HEK293 (cell line): ENCODE measurements at regions not wholly inside any gene's neighbourhood (a gene's known extent, or its start where the extent isn't known, plus 50 kb on each side); places are given as distances from the start of the nearest gene placed in this dataset.

Experiments used
- CTCF ChIA-PET: fragments of 350-600 bp; formaldehyde crosslinking; extraction: SDS; loops from one replicate; lab custom pipeline; 2021; ENCODE audit warnings: antibody characterized with exemption; lab: Yijun Ruan, JAX
- POLR2A ChIA-PET: fragments of 300-600 bp; formaldehyde crosslinking; extraction: SDS; loops from one replicate; lab custom pipeline; 2020; ENCODE audit warnings: antibody characterized with exemption, inconsistent platforms; lab: Yijun Ruan, JAX
- H3K27ac ChIP-seq: fragments of 200-500 bp; sonication (Bioruptor generic); 2 replicates; pipeline ENCODE4 v1.5.1; 2014; ENCODE audit warnings: low read depth, low read length, control low read depth, inconsistent platforms; ENCODE audit errors: extremely low read depth
- H3K36me3 ChIP-seq, 2 experiments: fragments of 200-500 bp in 1 of 2; sonication (Bioruptor generic) in 1 of 2; 1 replicate in 1 of 2; 2 replicates in 1 of 2; pipeline ENCODE4 v1.5.1; 2014 to 2017; ENCODE audit warnings: inconsistent platforms in 2 of 2, low read length in 2 of 2; ENCODE audit not compliant: control insufficient read depth in 2 of 2, insufficient read depth in 1 of 2
- H3K4me1 ChIP-seq: fragments of 200-500 bp; sonication (Bioruptor generic); 2 replicates; pipeline ENCODE4 v1.5.1; 2014; ENCODE audit warnings: mild to moderate bottlenecking, low read length, inconsistent platforms; ENCODE audit not compliant: control insufficient read depth, insufficient read depth
- H3K4me3 ChIP-seq: 2 replicates; pipeline ENCODE4 v1.5.1; 2011; ENCODE audit warnings: low read depth, mild to moderate bottlenecking, control low read depth, low read length, moderate library complexity
- H3K9me3 ChIP-seq: fragments of 200-500 bp; sonication (Bioruptor generic); 2 replicates; pipeline ENCODE4 v1.5.1; 2014; ENCODE audit warnings: low read depth, low read length, inconsistent platforms; ENCODE audit not compliant: control insufficient read depth, insufficient read depth
- FEZF1 ChIP-seq: fragments of 450-650 bp; formaldehyde crosslinking; IDR thresholded peaks from 2 replicates; pipeline ENCODE4 v1.5.1; 2016; ENCODE audit warnings: missing biosample characterization, missing genetic modification characterization
- HOXA7 ChIP-seq: sonication (generic); formaldehyde crosslinking; IDR thresholded peaks from 2 replicates; pipeline ENCODE4 v1.8.1; 2022; ENCODE audit warnings: missing genetic modification reagents, borderline replicate concordance
- SP3 ChIP-seq: fragments of 450-650 bp; formaldehyde crosslinking; IDR thresholded peaks from 2 replicates; pipeline ENCODE4 v1.5.1; 2016; ENCODE audit warnings: missing biosample characterization, missing genetic modification characterization
- TCF7L2 ChIP-seq: IDR thresholded peaks from 2 replicates; pipeline ENCODE4 v1.6.1; 2011; ENCODE audit warnings: low read depth, mild to moderate bottlenecking, inconsistent platforms, low read length, moderate library complexity, borderline replicate concordance
- YY1 ChIP-seq: fragments of 450-650 bp; formaldehyde crosslinking; IDR thresholded peaks from 2 replicates; pipeline ENCODE4 v1.5.1; 2018; ENCODE audit warnings: missing biosample characterization, missing genetic modification characterization
- ZBTB17 ChIP-seq: fragments of 450-650 bp; formaldehyde crosslinking; IDR thresholded peaks from 2 replicates; pipeline ENCODE4 v1.5.1; 2016; ENCODE audit warnings: missing biosample characterization, missing genetic modification characterization
- ZNF132 ChIP-seq: fragments of 450-650 bp; formaldehyde crosslinking; IDR thresholded peaks from 2 replicates; pipeline ENCODE4 v1.5.1; 2017; ENCODE audit warnings: missing biosample characterization, missing genetic modification characterization, borderline replicate concordance
- ZNF155 ChIP-seq: fragments of 450-650 bp; formaldehyde crosslinking; IDR thresholded peaks from 2 replicates; pipeline ENCODE4 v1.5.1; 2016; ENCODE audit warnings: missing biosample characterization, missing genetic modification characterization
- ZNF221 ChIP-seq: fragments of 450-650 bp; formaldehyde crosslinking; IDR thresholded peaks from 2 replicates; pipeline ENCODE4 v1.5.1; 2017; ENCODE audit warnings: missing biosample characterization, missing genetic modification characterization, borderline replicate concordance
- ZNF354C ChIP-seq: fragments of 450-650 bp; formaldehyde crosslinking; IDR thresholded peaks from 2 replicates; pipeline ENCODE4 v1.5.1; 2016; ENCODE audit warnings: missing biosample characterization, missing genetic modification characterization, low read depth, borderline replicate concordance
- ZNF394 ChIP-seq: fragments of 450-650 bp; formaldehyde crosslinking; IDR thresholded peaks from 2 replicates; pipeline ENCODE4 v1.5.1; 2016; ENCODE audit warnings: missing biosample characterization, missing genetic modification characterization, mild to moderate bottlenecking, moderate library complexity, borderline replicate concordance
- ZNF48 ChIP-seq: fragments of 450-650 bp; formaldehyde crosslinking; IDR thresholded peaks from 2 replicates; pipeline ENCODE4 v1.5.1; 2016; ENCODE audit warnings: missing biosample characterization, missing genetic modification characterization
- ZNF514 ChIP-seq: fragments of 450-650 bp; formaldehyde crosslinking; IDR thresholded peaks from 2 replicates; pipeline ENCODE4 v1.5.1; 2016; ENCODE audit warnings: missing biosample characterization, missing genetic modification characterization
- ZNF558 ChIP-seq: fragments of 450-650 bp; formaldehyde crosslinking; IDR thresholded peaks from 2 replicates; pipeline ENCODE4 v1.5.1; 2016; ENCODE audit warnings: missing biosample characterization, missing genetic modification characterization
- ZNF664 ChIP-seq: fragments of 450-650 bp; formaldehyde crosslinking; IDR thresholded peaks from 2 replicates; pipeline ENCODE4 v1.5.1; 2016; ENCODE audit warnings: missing biosample characterization, missing genetic modification characterization
- ZNF747 ChIP-seq: fragments of 450-650 bp; formaldehyde crosslinking; IDR thresholded peaks from 2 replicates; pipeline ENCODE4 v1.5.1; 2016; ENCODE audit warnings: missing biosample characterization, missing genetic modification characterization
- ZNF768 ChIP-seq: fragments of 450-650 bp; formaldehyde crosslinking; IDR thresholded peaks from 2 replicates; pipeline ENCODE4 v1.5.1; 2018; ENCODE audit warnings: missing biosample characterization, mild to moderate bottlenecking, missing genetic modification characterization
- ZNF776 ChIP-seq: fragments of 450-650 bp; formaldehyde crosslinking; IDR thresholded peaks from 2 replicates; pipeline ENCODE4 v1.5.0; 2017; ENCODE audit warnings: missing biosample characterization, missing genetic modification characterization, borderline replicate concordance
- ZXDB ChIP-seq: fragments of 450-650 bp; formaldehyde crosslinking; IDR thresholded peaks from 2 replicates; pipeline ENCODE4 v1.5.1; 2016; ENCODE audit warnings: missing biosample characterization, missing genetic modification characterization
- TF ChIP-seq, protein P1 (sequence below): fragments of 450-650 bp; formaldehyde crosslinking; IDR thresholded peaks from 2 replicates; pipeline ENCODE4 v1.5.1; 2016; ENCODE audit warnings: missing biosample characterization, missing genetic modification characterization
- TF ChIP-seq, protein P2 (sequence below): fragments of 450-650 bp; formaldehyde crosslinking; IDR thresholded peaks from 2 replicates; pipeline ENCODE4 v1.5.1; 2016; ENCODE audit warnings: missing biosample characterization, missing genetic modification characterization
- TF ChIP-seq, protein P3 (sequence below): fragments of 450-650 bp; formaldehyde crosslinking; IDR thresholded peaks from 2 replicates; pipeline ENCODE4 v1.5.1; 2016; ENCODE audit warnings: missing biosample characterization, missing genetic modification characterization
- TF ChIP-seq, protein P4 (sequence below): fragments of 450-650 bp; formaldehyde crosslinking; IDR thresholded peaks from 2 replicates; pipeline ENCODE4 v1.5.1; 2016; ENCODE audit warnings: missing biosample characterization, missing genetic modification characterization

DNA sequence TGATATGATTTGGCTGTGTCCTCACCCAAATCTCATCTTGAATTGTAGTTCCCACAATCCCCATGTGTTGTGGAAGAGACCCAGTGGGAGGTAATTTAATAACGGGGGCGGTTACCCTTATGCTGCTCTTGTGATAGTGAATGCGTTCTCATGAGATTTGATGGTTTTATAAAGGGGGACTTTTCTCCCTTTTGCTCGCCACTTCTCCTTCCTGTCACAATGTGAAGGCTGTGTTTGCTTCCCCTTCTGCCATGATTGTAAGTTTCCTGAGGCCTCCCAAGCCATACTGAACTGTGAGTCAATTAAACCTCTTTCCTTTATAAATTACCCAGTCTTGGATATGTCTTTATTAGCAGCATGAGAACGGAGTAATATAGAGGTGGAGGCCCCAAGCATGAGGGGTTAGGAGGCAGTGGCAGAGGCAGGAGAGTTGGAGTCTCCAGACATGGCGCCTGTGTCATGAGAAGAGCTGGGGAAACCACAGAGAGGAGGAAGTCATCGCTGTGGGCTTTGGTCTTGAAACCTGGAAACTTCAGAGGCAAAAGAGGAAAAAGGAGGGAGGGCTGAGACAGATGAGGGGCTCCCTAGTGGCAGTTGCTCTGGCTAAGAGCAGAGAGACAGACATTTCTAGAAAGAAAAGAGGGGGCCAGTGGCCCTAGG is 107.8 kb upstream of the VEPH1 start:
- no peaks in the 10 kb centered on the region for H3K4me1 ChIP-seq
- CTCF ChIA-PET: no interaction called here
- TF ChIP-seq ZXDB (tag by site-specific recombination) (no peak), ZNF221 (tag by site-specific recombination) (no peak), ZNF558 (tag by site-specific recombination) (no peak), ZNF776 (tag by site-specific recombination) (no peak), ZBTB17 (tag by site-specific recombination) (no peak), SP3 (tag by site-specific recombination) (no peak), FEZF1 (tag by site-specific recombination) (no peak)
- TF ChIP-seq, protein P1, sequence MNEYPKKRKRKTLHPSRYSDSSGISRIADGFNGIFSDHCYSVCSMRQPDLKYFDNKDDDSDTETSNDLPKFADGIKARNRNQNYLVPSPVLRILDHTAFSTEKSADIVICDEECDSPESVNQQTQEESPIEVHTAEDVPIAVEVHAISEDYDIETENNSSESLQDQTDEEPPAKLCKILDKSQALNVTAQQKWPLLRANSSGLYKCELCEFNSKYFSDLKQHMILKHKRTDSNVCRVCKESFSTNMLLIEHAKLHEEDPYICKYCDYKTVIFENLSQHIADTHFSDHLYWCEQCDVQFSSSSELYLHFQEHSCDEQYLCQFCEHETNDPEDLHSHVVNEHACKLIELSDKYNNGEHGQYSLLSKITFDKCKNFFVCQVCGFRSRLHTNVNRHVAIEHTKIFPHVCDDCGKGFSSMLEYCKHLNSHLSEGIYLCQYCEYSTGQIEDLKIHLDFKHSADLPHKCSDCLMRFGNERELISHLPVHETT (tag by site-specific recombination): no peak
- no peak overlapping the region for H3K4me3 ChIP-seq
- H3K36me3 ChIP-seq: no peaks in the 10 kb centered on the region
- H3K27ac ChIP-seq: no peak overlapping the region
- POLR2A ChIA-PET: no interaction called here
- no peaks in the 10 kb centered on the region for H3K9me3 ChIP-seq

DNA sequence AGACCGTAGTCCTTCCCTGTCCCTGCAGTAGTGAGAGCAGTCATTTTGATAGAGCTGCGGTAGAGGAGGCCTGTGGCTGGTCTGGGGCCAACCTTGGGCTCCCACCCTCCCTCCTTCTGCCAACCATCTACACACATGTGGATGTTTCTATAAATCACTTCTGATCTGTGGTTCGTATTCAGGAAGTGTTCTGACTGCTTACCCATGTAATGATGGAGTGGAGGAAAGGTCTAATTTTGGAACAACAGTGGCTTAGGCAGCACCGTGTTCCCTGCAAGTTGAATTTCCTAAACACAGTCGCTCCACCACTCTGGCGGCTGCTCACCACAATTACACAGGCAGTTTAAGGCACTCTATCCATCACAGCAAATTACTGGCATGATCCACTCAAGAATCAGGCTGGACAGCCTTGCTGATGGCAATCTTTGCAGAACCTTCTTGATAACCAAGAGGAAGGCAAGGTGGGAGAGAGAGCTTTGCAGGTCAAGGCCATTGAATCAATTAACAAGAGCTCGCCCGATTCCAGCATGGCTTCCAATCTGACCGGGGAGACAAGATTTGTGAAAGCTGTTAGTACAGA is 104.7 kb upstream of the VEPH1 start:
- CTCF ChIA-PET: interaction anchor here (0.6 to 2.0 kb wide), 6 partner anchors 9 to 1262 kb away, joined by 3 to 8 read pairs (median 4); no protein-coding TSS in a partner anchor
- Histone ChIP-seq H3K4me3 (no peak overlapping the region), H3K4me1 (no peaks in the 10 kb centered on the region), H3K27ac (no peak overlapping the region), H3K36me3 (no peaks in the 10 kb centered on the region), H3K9me3 (no peaks in the 10 kb centered on the region)
- TF ChIP-seq ZNF514 (tag by site-specific recombination) (no peak), HOXA7 (CRISPR knock-in tag) (no peak), ZNF354C (tag by site-specific recombination) (no peak), ZNF747 (no peak), ZNF48 (tag by site-specific recombination) (no peak), TCF7L2 (no peak), ZNF768 (tag by site-specific recombination) (no peak), YY1 (tag by site-specific recombination) (no peak), ZNF155 (tag by site-specific recombination) (no peak), ZNF132 (tag by site-specific recombination) (no peak), ZNF664 (tag by site-specific recombination) (no peak), ZNF394 (tag by site-specific recombination) (no peak)
- TF ChIP-seq, protein P2, sequence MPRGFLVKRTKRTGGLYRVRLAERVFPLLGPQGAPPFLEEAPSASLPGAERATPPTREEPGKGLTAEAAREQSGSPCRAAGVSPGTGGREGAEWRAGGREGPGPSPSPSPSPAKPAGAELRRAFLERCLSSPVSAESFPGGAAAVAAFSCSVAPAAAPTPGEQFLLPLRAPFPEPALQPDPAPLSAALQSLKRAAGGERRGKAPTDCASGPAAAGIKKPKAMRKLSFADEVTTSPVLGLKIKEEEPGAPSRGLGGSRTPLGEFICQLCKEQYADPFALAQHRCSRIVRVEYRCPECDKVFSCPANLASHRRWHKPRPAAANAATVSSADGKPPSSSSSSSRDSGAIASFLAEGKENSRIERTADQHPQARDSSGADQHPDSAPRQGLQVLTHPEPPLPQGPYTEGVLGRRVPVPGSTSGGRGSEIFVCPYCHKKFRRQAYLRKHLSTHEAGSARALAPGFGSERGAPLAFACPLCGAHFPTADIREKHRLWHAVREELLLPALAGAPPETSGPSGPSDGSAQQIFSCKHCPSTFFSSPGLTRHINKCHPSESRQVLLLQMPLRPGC: no peak
- TF ChIP-seq, protein P3, sequence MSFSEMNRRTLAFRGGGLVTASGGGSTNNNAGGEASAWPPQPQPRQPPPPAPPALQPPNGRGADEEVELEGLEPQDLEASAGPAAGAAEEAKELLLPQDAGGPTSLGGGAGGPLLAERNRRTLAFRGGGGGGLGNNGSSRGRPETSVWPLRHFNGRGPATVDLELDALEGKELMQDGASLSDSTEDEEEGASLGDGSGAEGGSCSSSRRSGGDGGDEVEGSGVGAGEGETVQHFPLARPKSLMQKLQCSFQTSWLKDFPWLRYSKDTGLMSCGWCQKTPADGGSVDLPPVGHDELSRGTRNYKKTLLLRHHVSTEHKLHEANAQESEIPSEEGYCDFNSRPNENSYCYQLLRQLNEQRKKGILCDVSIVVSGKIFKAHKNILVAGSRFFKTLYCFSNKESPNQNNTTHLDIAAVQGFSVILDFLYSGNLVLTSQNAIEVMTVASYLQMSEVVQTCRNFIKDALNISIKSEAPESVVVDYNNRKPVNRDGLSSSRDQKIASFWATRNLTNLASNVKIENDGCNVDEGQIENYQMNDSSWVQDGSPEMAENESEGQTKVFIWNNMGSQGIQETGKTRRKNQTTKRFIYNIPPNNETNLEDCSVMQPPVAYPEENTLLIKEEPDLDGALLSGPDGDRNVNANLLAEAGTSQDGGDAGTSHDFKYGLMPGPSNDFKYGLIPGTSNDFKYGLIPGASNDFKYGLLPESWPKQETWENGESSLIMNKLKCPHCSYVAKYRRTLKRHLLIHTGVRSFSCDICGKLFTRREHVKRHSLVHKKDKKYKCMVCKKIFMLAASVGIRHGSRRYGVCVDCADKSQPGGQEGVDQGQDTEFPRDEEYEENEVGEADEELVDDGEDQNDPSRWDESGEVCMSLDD (tag by site-specific recombination): no peak
- TF ChIP-seq, protein P4, sequence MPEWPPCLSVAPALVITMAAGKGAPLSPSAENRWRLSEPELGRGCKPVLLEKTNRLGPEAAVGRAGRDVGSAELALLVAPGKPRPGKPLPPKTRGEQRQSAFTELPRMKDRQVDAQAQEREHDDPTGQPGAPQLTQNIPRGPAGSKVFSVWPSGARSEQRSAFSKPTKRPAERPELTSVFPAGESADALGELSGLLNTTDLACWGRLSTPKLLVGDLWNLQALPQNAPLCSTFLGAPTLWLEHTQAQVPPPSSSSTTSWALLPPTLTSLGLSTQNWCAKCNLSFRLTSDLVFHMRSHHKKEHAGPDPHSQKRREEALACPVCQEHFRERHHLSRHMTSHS (tag by site-specific recombination): no peak
- POLR2A ChIA-PET: no interaction called here
